Stimulated activated CD4-positive, alpha-beta T cell treated with anti-CD3 and anti-CD28 coated beads, Interleukin-12 subunit alpha, Interleukin-12 subunit beta, amount 100 ng/mL, for 24 hours (primary cell): ENCODE measurements at regions not wholly inside any gene's neighbourhood (a gene's known extent, or its start where the extent isn't known, plus 50 kb on each side); places are given as distances from the start of the nearest gene placed in this dataset.

Source experiments
- DNase-seq, 2 experiments: peaks; one replicate each; pipeline ENCODE4 v3.0.0-alpha.2; 2020; ENCODE audit warnings: low read depth in 2 of 2

- no peak for DNase-seq
Measured at GRCh38 chr1:75984781-75985180, 52.6 kb upstream of the ASB17 start.

GRCh38 chr1:75985827-75986226 lies 53.6 kb upstream of the ASB17 start:
- no peak for DNase-seq

- DNase-seq: no peak
Measured at GRCh38 chr1:75986478-75986877, 54.3 kb upstream of the ASB17 start.

GRCh38 chr1:75989121-75989520 lies 56.9 kb upstream of the ASB17 start:
- no peak for DNase-seq

- DNase-seq: no peak
Measured at GRCh38 chr1:75990686-75991085, 58.5 kb upstream of the ASB17 start.

GRCh38 chr1:75991497-75992114 lies 59.4 kb upstream of the ASB17 start:
- peak; percentile 47 to 70 for DNase-seq

GRCh38 chr1:75992312-75992711 lies 60.1 kb upstream of the ASB17 start:
- DNase-seq: no peak

GRCh38 chr1:75993661-75994060 lies 61.5 kb upstream of the ASB17 start:
- no peak for DNase-seq

- DNase-seq: no peak
Measured at GRCh38 chr1:75996196-75996595, 64.0 kb upstream of the ASB17 start.

GRCh38 chr1:75999034-75999433 lies 66.8 kb upstream of the ASB17 start:
- no peak for DNase-seq

- no peak for DNase-seq
Measured at GRCh38 chr1:76003946-76004345, 70.6 kb upstream of the ST6GALNAC3 start.

- DNase-seq: no peak
Measured at GRCh38 chr1:76005765-76006164, 68.8 kb upstream of the ST6GALNAC3 start.

GRCh38 chr1:76006234-76006633 lies 68.3 kb upstream of the ST6GALNAC3 start:
- no peak for DNase-seq

- DNase-seq: no peak
Measured at GRCh38 chr1:76010802-76011201, 63.7 kb upstream of the ST6GALNAC3 start.

- no peak for DNase-seq
Measured at GRCh38 chr1:76012341-76013205, 62.0 kb upstream of the ST6GALNAC3 start.

GRCh38 chr1:76013206-76013581 lies 61.4 kb upstream of the ST6GALNAC3 start:
- no peak for DNase-seq

GRCh38 chr1:76015478-76016103 lies 59.0 kb upstream of the ST6GALNAC3 start:
- DNase-seq: no peak

GRCh38 chr1:76018045-76018444 lies 56.5 kb upstream of the ST6GALNAC3 start:
- DNase-seq: no peak

GRCh38 chr1:76021846-76022245 lies 52.7 kb upstream of the ST6GALNAC3 start:
- no peak for DNase-seq

GRCh38 chr1:76023669-76024435 lies 50.7 kb upstream of the ST6GALNAC3 start:
- no peak for DNase-seq
